ENCODE measurements at regions not wholly inside any gene's neighbourhood (a gene's known extent, or its start where the extent isn't known, plus 50 kb on each side); places are given as distances from the start of the nearest gene placed in this dataset.

GRCh38 chr13:85663856-85664255, 135.4 kb downstream of the SLITRK6 start:
- no peak for DNase-seq

- no peak for DNase-seq
Measured at GRCh38 chr13:85662186-85662585, 137.0 kb downstream of the SLITRK6 start.

- no peak for DNase-seq
Measured at GRCh38 chr13:85661675-85662074, 137.5 kb downstream of the SLITRK6 start.

GRCh38 chr13:85659493-85659892, 139.7 kb downstream of the SLITRK6 start:
- DNase-seq, result no peak

- DNase-seq, result no peak
Measured at GRCh38 chr13:85657942-85658341, 141.3 kb downstream of the SLITRK6 start.

GRCh38 chr13:85655040-85655439, 144.2 kb downstream of the SLITRK6 start:
- DNase-seq, result no peak

- DNase-seq, result no peak
Measured at GRCh38 chr13:85654227-85654626, 145.0 kb downstream of the SLITRK6 start.

GRCh38 chr13:85653681-85654080, 145.5 kb downstream of the SLITRK6 start:
- DNase-seq, result no peak

- no peak for DNase-seq
Measured at GRCh38 chr13:85652491-85652890, 146.7 kb downstream of the SLITRK6 start.

- DNase-seq, result no peak
Measured at GRCh38 chr13:85651440-85651839, 147.8 kb downstream of the SLITRK6 start.

- DNase-seq, result no peak
Measured at GRCh38 chr13:85650613-85651012, 148.6 kb downstream of the SLITRK6 start.

GRCh38 chr13:85640727-85641126, 158.5 kb downstream of the SLITRK6 start:
- no peak for DNase-seq

GRCh38 chr13:85638815-85639393, 160.3 kb downstream of the SLITRK6 start:
- DNase-seq, result no peak

- no peak for DNase-seq
Measured at GRCh38 chr13:85638265-85638664, 161.0 kb downstream of the SLITRK6 start.

GRCh38 chr13:85632526-85633195, 166.6 kb downstream of the SLITRK6 start:
- DNase-seq, result no peak

GRCh38 chr13:85631801-85632200, 167.4 kb downstream of the SLITRK6 start:
- DNase-seq, result no peak

GRCh38 chr13:85626603-85627002, 172.6 kb downstream of the SLITRK6 start:
- DNase-seq, result no peak

GRCh38 chr13:85619321-85619720, 179.9 kb downstream of the SLITRK6 start:
- DNase-seq, result no peak

- DNase-seq, result no peak
Measured at GRCh38 chr13:85618521-85618920, 180.7 kb downstream of the SLITRK6 start.

GRCh38 chr13:85616275-85616674, 182.9 kb downstream of the SLITRK6 start:
- DNase-seq, result no peak

- DNase-seq, result no peak
Measured at GRCh38 chr13:85615031-85615430, 184.2 kb downstream of the SLITRK6 start.

GRCh38 chr13:85610024-85610423, 189.2 kb downstream of the SLITRK6 start:
- DNase-seq, result no peak

- no peak for DNase-seq
Measured at GRCh38 chr13:85608255-85608829, 190.9 kb downstream of the SLITRK6 start.

GRCh38 chr13:85603735-85604134, 195.5 kb downstream of the SLITRK6 start:
- no peak for DNase-seq
